Cardiac fibroblast (primary cell): ENCODE measurements at regions not wholly inside any gene's neighbourhood (a gene's known extent, or its start where the extent isn't known, plus 50 kb on each side); places are given as distances from the start of the nearest gene placed in this dataset.

ENCODE experiments used
- DNase-seq, 2 donors: peaks; one replicate each; pipeline versions ENCODE4 v3.0.0 to v3.0.0-alpha.2; 2010; ENCODE audit warnings: low read depth in 2 of 2
- H3K4me3 ChIP-seq, 2 donors: replicated peaks in 1 of 2; 1 replicate in 1 of 2; 2 replicates in 1 of 2; pipeline ENCODE4 v1.5.1; 2011; ENCODE audit warnings: low read depth in 2 of 2, low read length in 2 of 2, mild to moderate bottlenecking in 2 of 2, moderate library complexity in 1 of 2
- TF ChIP-seq, protein P1 (sequence below): IDR thresholded peaks from one replicate; pipeline ENCODE4 v1.5.1; 2011; ENCODE audit warnings: low read depth, mild to moderate bottlenecking, low read length, inconsistent platforms

GRCh38 chr9:13502484-13502883 lies 223.0 kb upstream of the MPDZ start:
- TF ChIP-seq, protein P1, sequence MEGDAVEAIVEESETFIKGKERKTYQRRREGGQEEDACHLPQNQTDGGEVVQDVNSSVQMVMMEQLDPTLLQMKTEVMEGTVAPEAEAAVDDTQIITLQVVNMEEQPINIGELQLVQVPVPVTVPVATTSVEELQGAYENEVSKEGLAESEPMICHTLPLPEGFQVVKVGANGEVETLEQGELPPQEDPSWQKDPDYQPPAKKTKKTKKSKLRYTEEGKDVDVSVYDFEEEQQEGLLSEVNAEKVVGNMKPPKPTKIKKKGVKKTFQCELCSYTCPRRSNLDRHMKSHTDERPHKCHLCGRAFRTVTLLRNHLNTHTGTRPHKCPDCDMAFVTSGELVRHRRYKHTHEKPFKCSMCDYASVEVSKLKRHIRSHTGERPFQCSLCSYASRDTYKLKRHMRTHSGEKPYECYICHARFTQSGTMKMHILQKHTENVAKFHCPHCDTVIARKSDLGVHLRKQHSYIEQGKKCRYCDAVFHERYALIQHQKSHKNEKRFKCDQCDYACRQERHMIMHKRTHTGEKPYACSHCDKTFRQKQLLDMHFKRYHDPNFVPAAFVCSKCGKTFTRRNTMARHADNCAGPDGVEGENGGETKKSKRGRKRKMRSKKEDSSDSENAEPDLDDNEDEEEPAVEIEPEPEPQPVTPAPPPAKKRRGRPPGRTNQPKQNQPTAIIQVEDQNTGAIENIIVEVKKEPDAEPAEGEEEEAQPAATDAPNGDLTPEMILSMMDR: no peak
- no peak overlapping the region for H3K4me3 ChIP-seq
- no peak for DNase-seq

- TF ChIP-seq, protein P1: no peak
- H3K4me3 ChIP-seq: no peak overlapping the region
- DNase-seq: no peak
Measured at GRCh38 chr9:13501018-13501417, 221.5 kb upstream of the MPDZ start.

DNA sequence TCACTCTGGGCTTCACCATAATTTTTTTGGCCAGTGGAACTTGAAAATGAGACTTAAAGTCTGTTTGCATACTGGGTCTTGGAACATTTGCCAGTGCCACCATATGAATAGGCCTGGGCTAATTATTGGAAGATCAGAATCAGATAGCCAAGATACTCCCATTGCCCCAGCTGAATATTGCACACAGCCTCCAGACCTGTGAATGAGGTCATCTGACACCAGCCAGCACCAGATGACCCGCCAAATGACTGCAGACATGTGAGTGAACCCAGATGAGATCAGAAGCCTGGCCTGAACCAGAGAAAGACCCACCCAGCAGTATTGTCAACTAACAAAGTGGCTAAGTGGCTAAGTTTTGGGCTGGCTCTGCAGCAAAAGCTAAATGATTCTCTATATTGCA lies 220.5 kb upstream of the MPDZ start:
- DNase-seq: no peak
- TF ChIP-seq, protein P1: no peak
- no peak overlapping the region for H3K4me3 ChIP-seq

GRCh38 chr9:13493697-13494096 lies 214.2 kb upstream of the MPDZ start:
- DNase-seq: no peak
- TF ChIP-seq, protein P1: no peak
- H3K4me3 ChIP-seq: no peak overlapping the region

DNA sequence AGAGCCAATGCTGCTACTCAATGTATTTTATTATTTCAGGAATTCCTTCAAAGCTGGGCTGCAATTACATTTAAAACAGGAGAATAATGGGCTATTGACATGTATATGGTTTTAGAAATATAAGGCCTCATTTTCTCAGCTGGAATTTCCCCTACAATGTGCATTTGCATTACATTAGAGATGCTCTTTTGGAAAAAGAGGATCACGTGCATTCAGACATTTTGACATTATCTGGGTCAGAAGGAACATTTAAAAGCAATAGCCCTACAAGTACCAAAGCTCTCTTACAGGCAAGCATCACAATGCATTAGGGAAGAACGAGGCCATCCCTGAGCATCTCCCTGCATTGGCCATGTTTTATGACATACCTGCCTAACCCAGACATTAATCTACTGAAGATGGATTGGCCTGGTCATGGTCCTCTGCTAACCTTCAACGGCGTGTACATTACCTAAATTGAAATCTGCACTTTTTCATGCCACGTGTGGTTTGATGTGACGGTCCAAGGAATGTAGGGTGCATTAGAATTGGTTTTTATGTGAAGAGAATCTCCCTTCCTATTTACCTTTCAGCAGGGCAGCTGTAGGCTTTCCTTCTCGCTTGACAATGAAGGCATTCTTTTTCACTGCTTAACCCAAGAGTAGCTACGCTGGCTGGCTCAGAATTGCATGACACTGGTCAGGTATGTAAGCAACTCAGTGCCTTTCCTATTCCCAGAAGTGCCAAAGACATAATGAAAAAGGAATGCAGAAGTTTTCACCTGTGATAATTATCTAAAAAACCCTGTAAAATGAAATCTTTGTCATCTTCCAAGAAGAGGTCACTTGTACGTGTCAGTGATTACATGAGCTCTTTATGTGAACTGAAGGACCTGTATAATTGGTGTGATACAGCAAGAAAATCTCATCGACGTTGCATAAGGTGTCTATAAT lies 212.3 kb upstream of the MPDZ start:
- DNase-seq: no peak
- no peak overlapping the region for H3K4me3 ChIP-seq
- TF ChIP-seq, protein P1: no peak

- DNase-seq: peak; percentile 14 to 44
- TF ChIP-seq, protein P1: no peak
- H3K4me3 ChIP-seq: no peak overlapping the region
Measured at GRCh38 chr9:13491138-13491492, 211.6 kb upstream of the MPDZ start.
